Natural killer cell (primary cell): ENCODE measurements at regions not wholly inside any gene's neighbourhood (a gene's known extent, or its start where the extent isn't known, plus 50 kb on each side); places are given as distances from the start of the nearest gene placed in this dataset.

ENCODE experiments used
- ATAC-seq, 3 donors: fragments of 150-1000 bp in 2 of 3; fragments of 200-7000 bp in 1 of 3; cut with Tn5 transposase; 1 replicate in 1 of 3; 2 replicates in 2 of 3; pipeline ENCODE4 v1.10.0; 2021; ENCODE audit warnings: mild to moderate bottlenecking in 2 of 3, moderate library complexity in 2 of 3
- DNase-seq, 2 donors: peaks; one replicate each; pipeline versions ENCODE4 v3.0.0 to v3.0.0-alpha.2; 2013 to 2021; ENCODE audit warnings: mixed read lengths in 1 of 2
- H3K27ac ChIP-seq: one replicate; pipeline ENCODE4 v1.5.1; 2013; ENCODE audit warnings: mild to moderate bottlenecking, low read length
- H3K27me3 ChIP-seq: one replicate; pipeline ENCODE4 v1.6.1; 2013; ENCODE audit warnings: low read length; ENCODE audit not compliant: control insufficient read depth, insufficient read depth
- H3K36me3 ChIP-seq: one replicate; pipeline ENCODE4 v1.6.1; 2013; ENCODE audit warnings: low read length; ENCODE audit not compliant: control insufficient read depth, insufficient read depth
- H3K4me1 ChIP-seq: one replicate; pipeline ENCODE4 v1.6.1; 2013; ENCODE audit warnings: low read length; ENCODE audit not compliant: control insufficient read depth, insufficient read depth
- H3K4me3 ChIP-seq: one replicate; pipeline ENCODE4 v1.5.1; 2013; ENCODE audit warnings: low read length
- H3K9me3 ChIP-seq: one replicate; pipeline ENCODE4 v1.6.1; 2013; ENCODE audit warnings: low read length; ENCODE audit not compliant: control insufficient read depth, insufficient read depth
- H3K27ac Mint-ChIP-seq, 2 donors: one replicate each; pipeline ENCODE4 v1.8.0; 2022; ENCODE audit warnings: mild to moderate bottlenecking in 2 of 2, mixed read lengths in 2 of 2, moderate library complexity in 1 of 2
- H3K27me3 Mint-ChIP-seq, 2 donors: one replicate each; pipeline ENCODE4 v1.8.0; 2022; ENCODE audit warnings: low read depth in 2 of 2, mixed read lengths in 2 of 2
- H3K36me3 Mint-ChIP-seq: one replicate; pipeline ENCODE4 v1.8.0; 2022; ENCODE audit warnings: mixed read lengths
- H3K4me1 Mint-ChIP-seq, 2 donors: one replicate each; pipeline ENCODE4 v1.8.0; 2022; ENCODE audit warnings: mixed read lengths in 2 of 2
- H3K4me3 Mint-ChIP-seq: one replicate; pipeline ENCODE4 v1.8.0; 2022; ENCODE audit warnings: mild to moderate bottlenecking, moderate library complexity, mixed read lengths
- H3K9me3 Mint-ChIP-seq, 2 donors: one replicate each; pipeline ENCODE4 v1.8.0; 2022; ENCODE audit warnings: mixed read lengths in 2 of 2
- WGBS: methylation state at CpG from one replicate; pipeline ENCODE4 v1.1.7; 2013; ENCODE audit warnings: missing lambda C conversion rate; ENCODE audit not compliant: insufficient coverage; 5-methylcytosine and 5-hydroxymethylcytosine counted together
- intact Hi-C: fragments of 100-400 bp; cut with micrococcal nuclease; formaldehyde crosslinking; loops from one replicate; pipeline ENCODE4 v1.14.2; 2022
- TF ChIP-seq, protein P1 (sequence below): fragments of 200-600 bp; IDR thresholded peaks from one replicate; pipeline ENCODE4 v1.8.0; 2022; ENCODE audit warnings: antibody characterized with exemption

DNA sequence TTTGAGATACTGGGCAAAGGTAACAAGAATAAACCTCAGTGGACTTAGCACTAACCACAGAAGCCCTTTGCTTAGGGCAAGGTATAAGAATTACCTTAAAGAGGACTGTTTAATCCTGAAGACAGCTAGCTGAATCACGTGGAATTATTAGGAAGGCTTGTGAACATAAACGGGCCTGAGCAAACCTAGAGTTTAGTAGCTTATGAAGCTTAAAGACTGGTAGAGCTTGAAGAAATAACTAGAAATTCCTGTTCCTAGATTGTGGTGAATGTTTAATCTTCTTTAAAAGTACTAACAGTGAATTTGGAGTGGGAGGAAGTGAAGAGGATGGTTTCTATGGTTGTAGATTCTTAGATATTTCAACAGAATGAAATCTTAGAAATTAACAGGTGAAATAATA is 428.9 kb upstream of the THRB start:
- Mint-ChIP-seq H3K27ac (no peak overlapping the region), H3K27me3 (no peaks in the 10 kb centered on the region), H3K9me3 (peaks cover 0 to 4% of the 10 kb centered on the region in 2 donors), H3K4me1 (no peaks in the 10 kb centered on the region), H3K4me3 (no peak overlapping the region), H3K36me3 (no peaks in the 10 kb centered on the region)
- Histone ChIP-seq H3K36me3 (no peaks in the 10 kb centered on the region), H3K27ac (no peak overlapping the region), H3K4me1 (no peaks in the 10 kb centered on the region), H3K9me3 (no peaks in the 10 kb centered on the region), H3K27me3 (no peaks in the 10 kb centered on the region), H3K4me3 (no peak overlapping the region)
- TF ChIP-seq, protein P1, sequence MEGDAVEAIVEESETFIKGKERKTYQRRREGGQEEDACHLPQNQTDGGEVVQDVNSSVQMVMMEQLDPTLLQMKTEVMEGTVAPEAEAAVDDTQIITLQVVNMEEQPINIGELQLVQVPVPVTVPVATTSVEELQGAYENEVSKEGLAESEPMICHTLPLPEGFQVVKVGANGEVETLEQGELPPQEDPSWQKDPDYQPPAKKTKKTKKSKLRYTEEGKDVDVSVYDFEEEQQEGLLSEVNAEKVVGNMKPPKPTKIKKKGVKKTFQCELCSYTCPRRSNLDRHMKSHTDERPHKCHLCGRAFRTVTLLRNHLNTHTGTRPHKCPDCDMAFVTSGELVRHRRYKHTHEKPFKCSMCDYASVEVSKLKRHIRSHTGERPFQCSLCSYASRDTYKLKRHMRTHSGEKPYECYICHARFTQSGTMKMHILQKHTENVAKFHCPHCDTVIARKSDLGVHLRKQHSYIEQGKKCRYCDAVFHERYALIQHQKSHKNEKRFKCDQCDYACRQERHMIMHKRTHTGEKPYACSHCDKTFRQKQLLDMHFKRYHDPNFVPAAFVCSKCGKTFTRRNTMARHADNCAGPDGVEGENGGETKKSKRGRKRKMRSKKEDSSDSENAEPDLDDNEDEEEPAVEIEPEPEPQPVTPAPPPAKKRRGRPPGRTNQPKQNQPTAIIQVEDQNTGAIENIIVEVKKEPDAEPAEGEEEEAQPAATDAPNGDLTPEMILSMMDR, result no peak
- intact Hi-C loops, result no loop called here
- WGBS, result 70% methylated on average over 2 of the region's 2 CpGs
- no peak for DNase-seq
- no peak for ATAC-seq

DNA sequence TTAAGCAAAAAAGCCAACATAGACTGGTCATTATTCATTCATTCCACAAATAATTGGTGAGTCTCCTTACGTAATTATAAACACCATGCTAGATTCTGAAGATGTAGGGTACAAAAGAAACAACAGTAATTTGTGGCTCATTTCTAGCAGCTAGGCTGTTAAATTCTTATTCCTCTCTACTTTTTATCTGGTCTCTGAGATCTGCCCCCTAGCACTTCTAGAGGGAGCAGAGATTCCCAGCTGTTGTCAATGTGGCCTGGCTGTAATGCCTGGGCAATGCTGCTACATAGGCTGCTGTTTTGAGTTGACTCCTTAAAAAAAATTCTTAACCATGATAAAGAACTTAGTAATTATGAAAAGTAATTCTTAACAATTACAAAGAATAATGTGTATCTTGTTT is 434.9 kb upstream of the THRB start:
- no peak overlapping the region for H3K4me3 Mint-ChIP-seq
- Histone ChIP-seq H3K4me3 (no peak overlapping the region), H3K36me3 (no peaks in the 10 kb centered on the region), H3K9me3 (no peaks in the 10 kb centered on the region), H3K27me3 (no peaks in the 10 kb centered on the region), H3K4me1 (no peaks in the 10 kb centered on the region), H3K27ac (no peak overlapping the region)
- no peaks in the 10 kb centered on the region for H3K9me3 Mint-ChIP-seq
- intact Hi-C loops, result no loop called here
- H3K4me1 Mint-ChIP-seq, result no peaks in the 10 kb centered on the region
- H3K27ac Mint-ChIP-seq, result no peak overlapping the region
- no peaks in the 10 kb centered on the region for H3K27me3 Mint-ChIP-seq
- ATAC-seq (no peak), DNase-seq (no peak)
- no CpG with 5 or more reads among the region's 1 CpG for WGBS
- TF ChIP-seq, protein P1, result no peak
- H3K36me3 Mint-ChIP-seq, result no peaks in the 10 kb centered on the region

DNA sequence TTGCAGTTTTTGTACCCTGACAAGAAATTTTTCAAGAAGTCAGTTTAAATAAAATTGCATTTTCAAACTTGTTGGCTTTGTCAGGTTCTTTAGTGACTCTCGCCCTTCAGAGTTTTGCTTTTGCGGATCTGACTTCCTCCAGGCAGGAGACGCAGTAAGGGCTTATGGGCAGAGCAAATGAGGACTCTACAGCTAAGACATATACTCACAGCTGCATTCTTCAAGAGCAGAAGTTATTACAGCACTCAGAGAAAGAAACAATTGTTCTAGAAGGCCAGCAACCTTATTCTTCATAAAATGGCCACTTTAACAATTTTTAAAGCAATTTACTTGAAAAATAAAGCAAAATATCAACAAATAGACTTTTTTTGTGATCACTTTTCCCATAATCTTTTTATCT is 438.8 kb upstream of the THRB start:
- ATAC-seq (no peak), DNase-seq (no peak)
- WGBS, result 88% methylated on average over 3 of the region's 3 CpGs
- H3K27ac Mint-ChIP-seq, result no peak overlapping the region
- Histone ChIP-seq H3K4me1 (no peaks in the 10 kb centered on the region), H3K36me3 (no peaks in the 10 kb centered on the region), H3K4me3 (no peak overlapping the region), H3K27ac (no peak overlapping the region), H3K27me3 (no peaks in the 10 kb centered on the region), H3K9me3 (no peaks in the 10 kb centered on the region)
- no peaks in the 10 kb centered on the region for H3K9me3 Mint-ChIP-seq
- H3K36me3 Mint-ChIP-seq, result no peaks in the 10 kb centered on the region
- TF ChIP-seq, protein P1, result no peak
- no peaks in the 10 kb centered on the region for H3K4me1 Mint-ChIP-seq
- intact Hi-C loops, result no loop called here
- H3K27me3 Mint-ChIP-seq, result no peaks in the 10 kb centered on the region
- H3K4me3 Mint-ChIP-seq, result no peak overlapping the region

DNA sequence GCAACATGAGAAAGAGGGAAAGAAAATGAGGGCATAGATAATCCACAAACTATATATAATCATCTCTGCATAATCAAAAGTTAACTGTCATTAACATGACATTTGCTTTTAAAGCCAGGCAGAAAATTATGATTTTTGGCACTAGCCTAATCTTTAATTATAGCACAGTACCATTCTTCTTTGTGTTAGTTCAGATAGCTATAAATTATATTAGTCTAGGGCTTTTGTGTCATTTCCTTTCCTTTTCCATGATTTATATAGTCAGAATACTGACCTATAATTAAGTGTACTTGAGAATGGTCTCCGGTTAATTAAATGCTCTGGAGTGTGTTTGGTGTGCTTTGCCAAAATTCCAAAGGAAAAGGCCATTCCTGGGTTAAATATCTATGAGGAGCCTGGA is 441.9 kb upstream of the THRB start:
- no peak for ATAC-seq
- WGBS, result 30% methylated on average over 1 of the region's 1 CpG
- no peak overlapping the region for H3K4me3 ChIP-seq
- H3K27me3 ChIP-seq, result no peaks in the 10 kb centered on the region
- Mint-ChIP-seq H3K36me3 (no peaks in the 10 kb centered on the region), H3K27ac (no peak overlapping the region), H3K4me1 (no peaks in the 10 kb centered on the region), H3K9me3 (peaks cover 0 to 2% of the 10 kb centered on the region in 2 donors), H3K27me3 (no peaks in the 10 kb centered on the region), H3K4me3 (no peak overlapping the region)
- no peaks in the 10 kb centered on the region for H3K4me1 ChIP-seq
- TF ChIP-seq, protein P1, result no peak
- no peak for DNase-seq
- no peaks in the 10 kb centered on the region for H3K36me3 ChIP-seq
- no peaks in the 10 kb centered on the region for H3K9me3 ChIP-seq
- no peak overlapping the region for H3K27ac ChIP-seq
- intact Hi-C loops, result no loop called here
